H9 (cell line): ENCODE measurements at regions not wholly inside any gene's neighbourhood (a gene's known extent, or its start where the extent isn't known, plus 50 kb on each side); places are given as distances from the start of the nearest gene placed in this dataset.
A peak's percentile ranks its signal among the peaks of the same experiment; 100 is the strongest.

Experiments
- DNase-seq: peaks from one replicate; pipeline ENCODE4 v3.0.0-alpha.2; 2017
- H2AFZ ChIP-seq: one replicate; pipeline ENCODE4 v1.6.1; 2013; ENCODE audit warnings: mild to moderate bottlenecking, low read length, control low read depth, moderate library complexity
- H2AK5ac ChIP-seq: 2 replicates; pipeline ENCODE4 v1.6.1; 2013; ENCODE audit warnings: low read length, control low read depth, mixed read lengths; ENCODE audit not compliant: insufficient read length
- H2BK120ac ChIP-seq: one replicate; pipeline ENCODE4 v1.6.1; 2013; ENCODE audit warnings: low read depth, mild to moderate bottlenecking, low read length, control low read depth, inconsistent platforms; ENCODE audit not compliant: poor library complexity, severe bottlenecking
- H2BK12ac ChIP-seq: 2 replicates; pipeline ENCODE4 v1.6.1; 2013; ENCODE audit warnings: low read length, control low read depth, mixed read lengths, low read depth; ENCODE audit not compliant: insufficient read length
- H2BK15ac ChIP-seq: 2 replicates; pipeline ENCODE4 v1.6.1; 2013; ENCODE audit warnings: low read depth, low read length, control low read depth
- H2BK20ac ChIP-seq: one replicate; pipeline ENCODE4 v1.6.1; 2013; ENCODE audit warnings: low read depth, mild to moderate bottlenecking, low read length, control low read depth, inconsistent platforms; ENCODE audit not compliant: poor library complexity, severe bottlenecking
- H2BK5ac ChIP-seq: 2 replicates; pipeline ENCODE4 v1.6.1; 2013; ENCODE audit warnings: low read length, control low read depth, mixed read lengths; ENCODE audit not compliant: insufficient read length
- H3K14ac ChIP-seq: 2 replicates; pipeline ENCODE4 v1.6.1; 2013; ENCODE audit warnings: low read length, control low read depth; ENCODE audit not compliant: insufficient read depth
- H3K18ac ChIP-seq: 2 replicates; pipeline ENCODE4 v1.6.1; 2013; ENCODE audit warnings: low read depth, mild to moderate bottlenecking, mixed read lengths, low read length, control low read depth; ENCODE audit not compliant: insufficient read length
- H3K23ac ChIP-seq: 2 replicates; pipeline ENCODE4 v1.6.1; 2013; ENCODE audit warnings: low read length, control low read depth, mixed read lengths, low read depth; ENCODE audit not compliant: insufficient read length
- H3K23me2 ChIP-seq: 2 replicates; pipeline ENCODE4 v1.6.1; 2013; ENCODE audit warnings: low read depth, mild to moderate bottlenecking, mixed read lengths, low read length, control low read depth; ENCODE audit not compliant: insufficient read length, poor library complexity, severe bottlenecking
- H3K27ac ChIP-seq: 2 replicates; pipeline ENCODE4 v1.5.1; 2013; ENCODE audit warnings: low read length, control low read depth, mixed read lengths, low read depth; ENCODE audit not compliant: insufficient read length
- H3K27me3 ChIP-seq: 2 replicates; pipeline ENCODE4 v1.6.1; 2013; ENCODE audit warnings: low read length, control low read depth, inconsistent platforms; ENCODE audit not compliant: insufficient read depth
- H3K4ac ChIP-seq: 2 replicates; pipeline ENCODE4 v1.6.1; 2013; ENCODE audit warnings: low read depth, mild to moderate bottlenecking, control low read depth, inconsistent platforms, low read length, moderate library complexity
- H3K4me1 ChIP-seq: 2 replicates; pipeline ENCODE4 v1.6.1; 2013; ENCODE audit warnings: low read length, control low read depth, inconsistent platforms; ENCODE audit not compliant: insufficient read depth
- H3K4me2 ChIP-seq: 2 replicates; pipeline ENCODE4 v1.6.1; 2013; ENCODE audit warnings: low read length, control low read depth, mixed read lengths; ENCODE audit not compliant: insufficient read length, insufficient read depth
- H3K56ac ChIP-seq: 2 replicates; pipeline ENCODE4 v1.6.1; 2013; ENCODE audit warnings: low read depth, mild to moderate bottlenecking, mixed read lengths, low read length, control low read depth; ENCODE audit not compliant: insufficient read length
- H3K79me1 ChIP-seq: 2 replicates; pipeline ENCODE4 v1.6.1; 2013; ENCODE audit warnings: low read depth, mild to moderate bottlenecking, moderate library complexity, low read length, control low read depth, inconsistent platforms; ENCODE audit not compliant: insufficient read depth, poor library complexity, severe bottlenecking
- H3K79me2 ChIP-seq: 2 replicates; pipeline ENCODE4 v1.6.1; 2013; ENCODE audit warnings: low read length, control low read depth, inconsistent platforms; ENCODE audit not compliant: insufficient read depth
- H3K9ac ChIP-seq: 2 replicates; pipeline ENCODE4 v1.6.1; 2013; ENCODE audit warnings: low read length, control low read depth, mixed read lengths; ENCODE audit not compliant: insufficient read length; ENCODE audit errors: extremely low read depth
- H3K9me3 ChIP-seq: one replicate; pipeline ENCODE4 v1.6.1; 2013; ENCODE audit warnings: low read depth, low read length, inconsistent platforms; ENCODE audit not compliant: control insufficient read depth
- H3T11ph ChIP-seq: one replicate; pipeline ENCODE4 v1.6.1; 2013; ENCODE audit warnings: mild to moderate bottlenecking, low read length, control low read depth, inconsistent platforms
- H4K20me1 ChIP-seq: one replicate; pipeline ENCODE4 v1.6.1; 2013; ENCODE audit not compliant: control insufficient read depth, insufficient read length, insufficient read depth
- H4K5ac ChIP-seq: 2 replicates; pipeline ENCODE4 v1.6.1; 2013; ENCODE audit warnings: low read depth, mild to moderate bottlenecking, mixed read lengths, low read length, control low read depth; ENCODE audit not compliant: insufficient read length
- H4K8ac ChIP-seq: replicated peaks from 2 replicates; pipeline ENCODE4 v1.6.1; 2013; ENCODE audit warnings: low read length, control low read depth, mixed read lengths, low read depth; ENCODE audit not compliant: insufficient read length
- H4K91ac ChIP-seq: 2 replicates; pipeline ENCODE4 v1.6.1; 2013; ENCODE audit warnings: low read depth, mild to moderate bottlenecking, moderate library complexity, mixed read lengths, low read length, control low read depth; ENCODE audit not compliant: insufficient read length
- H3K27ac Mint-ChIP-seq, 3 experiments: 2 replicates in 2 of 3; 3 replicates in 1 of 3; pipeline ENCODE4 v1.8.0; 2020 to 2021; ENCODE audit warnings: mixed read lengths in 3 of 3, mild to moderate bottlenecking in 1 of 3, moderate library complexity in 1 of 3
- H3K27me3 Mint-ChIP-seq: 2 replicates; pipeline ENCODE4 v1.8.0; 2021; ENCODE audit warnings: low read depth, mild to moderate bottlenecking, moderate library complexity, mixed read lengths
- H3K36me3 Mint-ChIP-seq, 3 experiments: 2 replicates in 2 of 3; 3 replicates in 1 of 3; pipeline ENCODE4 v1.8.0; 2020 to 2021; ENCODE audit warnings: low read depth in 3 of 3, mixed read lengths in 3 of 3; ENCODE audit not compliant: insufficient read depth in 1 of 3
- H3K4me1 Mint-ChIP-seq, 2 experiments: 2 replicates each; pipeline ENCODE4 v1.8.0; 2020; ENCODE audit warnings: mixed read lengths in 2 of 2
- H3K4me3 Mint-ChIP-seq, 2 experiments: 2 replicates in 1 of 2; 3 replicates in 1 of 2; pipeline ENCODE4 v1.8.0; 2020 to 2021; ENCODE audit warnings: mild to moderate bottlenecking in 2 of 2, mixed read lengths in 2 of 2, moderate library complexity in 1 of 2
- H3K9me3 Mint-ChIP-seq, 2 experiments: 2 replicates in 1 of 2; 3 replicates in 1 of 2; pipeline ENCODE4 v1.8.0; 2020; ENCODE audit warnings: mild to moderate bottlenecking in 2 of 2, mixed read lengths in 2 of 2, moderate library complexity in 1 of 2
- WGBS: extraction: QIAGEN DNeasy Blood & Tissue Kit; methylation state at CpG from one replicate; pipeline ENCODE4 v1.1.7; 2013; ENCODE audit warnings: missing lambda C conversion rate, low lambda C conversion rate, mixed read lengths; ENCODE audit not compliant: insufficient read length; ENCODE audit errors: extremely low coverage; 5-methylcytosine and 5-hydroxymethylcytosine counted together
- TF ChIP-seq, protein P1 (sequence below): fragments of 200-600 bp; sonication (generic); conservative IDR thresholded peaks from 3 replicates; pipeline ENCODE4 v1.8.0; 2021; ENCODE audit warnings: antibody characterized with exemption, mild to moderate bottlenecking

- Histone ChIP-seq H2BK12ac (no peak overlapping the region), H3K9me3 (no peaks in the 10 kb centered on the region), H3K14ac (no peak overlapping the region), H4K20me1 (no peaks in the 10 kb centered on the region), H3K79me2 (no peaks in the 10 kb centered on the region), H3K79me1 (no peaks in the 10 kb centered on the region), H2BK120ac (no peak overlapping the region), H3K27ac (no peak overlapping the region), H3K56ac (no peak overlapping the region), H3K9ac (no peak overlapping the region), H4K91ac (no peak overlapping the region), H3K4me2 (no peak overlapping the region), H2BK15ac (no peak overlapping the region), H4K5ac (no peak overlapping the region), H3T11ph (no peak overlapping the region), H3K4me1 (no peaks in the 10 kb centered on the region), H3K18ac (no peak overlapping the region), H3K23ac (no peak overlapping the region), H2BK20ac (no peak overlapping the region), H2AK5ac (no peak overlapping the region), H3K23me2 (no peaks in the 10 kb centered on the region), H3K4ac (no peak overlapping the region), H2AFZ (no peak overlapping the region), H3K27me3 (no peaks in the 10 kb centered on the region), H4K8ac (no peak overlapping the region), H2BK5ac (no peak overlapping the region)
- no peak for DNase-seq
- Mint-ChIP-seq H3K9me3 (peaks cover 14 to 16% of the 10 kb centered on the region in 2 experiments; a peak in 4 of 5 replicates), H3K27me3 (no peaks in the 10 kb centered on the region), H3K27ac (peak overlapping the region; percentile 50 to 81 (median 68); a peak in 4 of 7 replicates), H3K4me1 (peaks cover 11 to 13% of the 10 kb centered on the region in 2 experiments), H3K36me3 (peaks cover 7 to 27% (median 9%) of the 10 kb centered on the region in 3 experiments; a peak in 6 of 7 replicates), H3K4me3 (no peak overlapping the region)
- no CpG with 5 or more reads among the region's 1 CpG for WGBS
- TF ChIP-seq, protein P1, sequence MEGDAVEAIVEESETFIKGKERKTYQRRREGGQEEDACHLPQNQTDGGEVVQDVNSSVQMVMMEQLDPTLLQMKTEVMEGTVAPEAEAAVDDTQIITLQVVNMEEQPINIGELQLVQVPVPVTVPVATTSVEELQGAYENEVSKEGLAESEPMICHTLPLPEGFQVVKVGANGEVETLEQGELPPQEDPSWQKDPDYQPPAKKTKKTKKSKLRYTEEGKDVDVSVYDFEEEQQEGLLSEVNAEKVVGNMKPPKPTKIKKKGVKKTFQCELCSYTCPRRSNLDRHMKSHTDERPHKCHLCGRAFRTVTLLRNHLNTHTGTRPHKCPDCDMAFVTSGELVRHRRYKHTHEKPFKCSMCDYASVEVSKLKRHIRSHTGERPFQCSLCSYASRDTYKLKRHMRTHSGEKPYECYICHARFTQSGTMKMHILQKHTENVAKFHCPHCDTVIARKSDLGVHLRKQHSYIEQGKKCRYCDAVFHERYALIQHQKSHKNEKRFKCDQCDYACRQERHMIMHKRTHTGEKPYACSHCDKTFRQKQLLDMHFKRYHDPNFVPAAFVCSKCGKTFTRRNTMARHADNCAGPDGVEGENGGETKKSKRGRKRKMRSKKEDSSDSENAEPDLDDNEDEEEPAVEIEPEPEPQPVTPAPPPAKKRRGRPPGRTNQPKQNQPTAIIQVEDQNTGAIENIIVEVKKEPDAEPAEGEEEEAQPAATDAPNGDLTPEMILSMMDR, result no peak
Observed at GRCh38 chr7:118312966-118313365, 88.5 kb downstream of the ANKRD7 start.
